HCT116 (cell line): ENCODE measurements at regions not wholly inside any gene's neighbourhood (a gene's known extent, or its start where the extent isn't known, plus 50 kb on each side); places are given as distances from the start of the nearest gene placed in this dataset.

Source experiments
- ATAC-seq: fragments of 200-7000 bp; cut with Tn5 transposase; 2 replicates; pipeline ENCODE4 v1.9.1; 2020; ENCODE audit warnings: mild to moderate bottlenecking, moderate library complexity
- BruUV-seq: library from RNA; stranded (reverse); fragments of 400-500 nt; replicated peaks from 2 replicates; lab custom pipeline; 2021; lab: Mats Ljungman, UMichigan
- CTCF ChIA-PET: fragments of 300-600 bp; sonication (Branson Sonifier 250); formaldehyde crosslinking; loops from one replicate; lab custom pipeline; 2021; ENCODE audit warnings: antibody characterized with exemption; lab: Charles Lee
- POLR2A ChIA-PET: fragments of 300-600, 350-600 bp; sonication (Branson Sonifier 250); formaldehyde crosslinking; loops from one replicate; lab custom pipeline; 2021; ENCODE audit warnings: antibody characterized with exemption; lab: Charles Lee
- RAD21 ChIA-PET, 2 experiments: fragments of 300-600 bp; sonication (Branson Sonifier 250); formaldehyde crosslinking; loops; one replicate each; lab custom pipeline; 2023; ENCODE audit warnings: low total read pairs in 2 of 2; ENCODE audit not compliant: uncharacterized antibody in 2 of 2, unreplicated experiment in 2 of 2, low non-redundant PET in 1 of 2; lab: Charles Lee
- DNase-seq: peaks from one replicate; pipeline ENCODE4 v3.0.0-alpha.2; 2010; ENCODE audit warnings: low read depth, low spot score
- H2AFZ ChIP-seq: fragments of 200-600 bp; shearing (Covaris generic), sonication (generic); 2 replicates; pipeline ENCODE4 v1.6.1; 2017; ENCODE audit warnings: low read depth, mixed run types, mixed read lengths, antibody characterized with exemption, low read length; ENCODE audit not compliant: poor library complexity, severe bottlenecking
- H3K27ac ChIP-seq: 2 replicates; pipeline ENCODE4 v1.5.1; 2012; ENCODE audit warnings: low read depth, low read length
- H3K27me3 ChIP-seq: fragments of 200-600 bp; sonication (generic); 2 replicates; pipeline ENCODE4 v1.6.1; 2016; ENCODE audit warnings: mixed run types, low read length, mixed read lengths; ENCODE audit not compliant: insufficient read depth
- H3K36me3 ChIP-seq, 2 experiments: fragments of 200-500 bp in 1 of 2; fragments of 200-600 bp in 1 of 2; sonication (Bioruptor generic) in 1 of 2; sonication (generic) in 1 of 2; 2 replicates each; pipeline versions ENCODE4 v1.5.1 to v1.6.1; 2014 to 2016; ENCODE audit warnings: low read length in 2 of 2, inconsistent platforms in 1 of 2, mixed read lengths in 1 of 2, mixed run types in 1 of 2; ENCODE audit not compliant: insufficient read depth in 2 of 2, control insufficient read depth in 1 of 2
- H3K4me1 ChIP-seq, 2 experiments: fragments of 200-600 bp in 1 of 2; sonication (generic) in 1 of 2; 2 replicates each; pipeline versions ENCODE4 v1.5.1 to v1.6.1; 2012 to 2017; ENCODE audit warnings: low read length in 2 of 2, inconsistent platforms in 1 of 2, mild to moderate bottlenecking in 1 of 2, mixed read lengths in 1 of 2, mixed run types in 1 of 2, moderate library complexity in 1 of 2; ENCODE audit not compliant: insufficient read depth in 2 of 2, control insufficient read depth in 1 of 2
- H3K4me2 ChIP-seq: fragments of 200-600 bp; sonication (generic); 2 replicates; pipeline ENCODE4 v1.6.1; 2017; ENCODE audit warnings: mixed run types, low read length, mixed read lengths
- H3K4me3 ChIP-seq, 2 experiments: fragments of 200-600 bp in 1 of 2; sonication (generic) in 1 of 2; replicated peaks in 1 of 2; 2 replicates each; pipeline ENCODE4 v1.5.1; 2011 to 2016; ENCODE audit warnings: low read length in 2 of 2, control low read depth in 1 of 2, low read depth in 1 of 2, mild to moderate bottlenecking in 1 of 2, mixed read lengths in 1 of 2, mixed run types in 1 of 2
- H3K79me2 ChIP-seq: fragments of 200-600 bp; sonication (generic); 2 replicates; pipeline ENCODE4 v1.6.1; 2017; ENCODE audit warnings: mild to moderate bottlenecking, mixed run types, low read length, moderate library complexity, mixed read lengths; ENCODE audit not compliant: insufficient read depth
- H3K9ac ChIP-seq: fragments of 200-600 bp; sonication (generic); 2 replicates; pipeline ENCODE4 v1.6.1; 2016; ENCODE audit warnings: low read length, mixed read lengths
- H3K9me2 ChIP-seq: fragments of 200-600 bp; sonication (generic), shearing (Covaris generic); 2 replicates; pipeline ENCODE4 v1.6.1; 2017; ENCODE audit warnings: mixed run types, mild to moderate bottlenecking, moderate library complexity; ENCODE audit not compliant: insufficient read depth
- H3K9me3 ChIP-seq, 2 experiments: fragments of 200-500 bp in 1 of 2; fragments of 200-600 bp in 1 of 2; sonication (Bioruptor generic) in 1 of 2; sonication (generic) in 1 of 2; 2 replicates each; pipeline ENCODE4 v1.6.1; 2014 to 2017; ENCODE audit warnings: low read length in 2 of 2, mixed read lengths in 2 of 2, inconsistent platforms in 1 of 2, low read depth in 1 of 2, mild to moderate bottlenecking in 1 of 2, mixed run types in 1 of 2, moderate library complexity in 1 of 2; ENCODE audit not compliant: control insufficient read depth in 1 of 2, insufficient read depth in 1 of 2
- H4K20me1 ChIP-seq: fragments of 200-600 bp; sonication (generic), shearing (Covaris generic); 2 replicates; pipeline ENCODE4 v1.6.1; 2017; ENCODE audit warnings: mixed run types, mild to moderate bottlenecking, moderate library complexity; ENCODE audit not compliant: insufficient read depth
- CBX3 ChIP-seq: IDR thresholded peaks from 2 replicates; pipeline ENCODE4 v1.6.1; 2012; ENCODE audit warnings: low read depth
- EZH2 ChIP-seq: fragments of 200-600 bp; sonication (generic); IDR thresholded peaks from 2 replicates; pipeline ENCODE4 v1.6.1; 2017; ENCODE audit warnings: antibody characterized with exemption, mixed run types
- FOSL1 ChIP-seq: IDR thresholded peaks from 2 replicates; pipeline ENCODE4 v1.6.1; 2012; ENCODE audit warnings: low read depth
- SRF ChIP-seq: IDR thresholded peaks from 2 replicates; pipeline ENCODE4 v1.6.1; 2012; ENCODE audit warnings: low read depth
- TCF7L2 ChIP-seq: IDR thresholded peaks from 2 replicates; pipeline ENCODE4 v1.7.0; 2011; ENCODE audit warnings: borderline replicate concordance, inconsistent platforms; ENCODE audit not compliant: insufficient read depth, insufficient read length; ENCODE audit errors: extremely low read depth
- ZFX ChIP-seq: fragments of 450-650 bp; IDR thresholded peaks from 2 replicates; pipeline ENCODE4 v1.6.1; 2017
- intact Hi-C: fragments of 100-400 bp; cut with micrococcal nuclease; formaldehyde crosslinking; loops from 2 replicates; pipeline ENCODE4 v1.10.0; 2022
- TF ChIP-seq, protein P1 (sequence below): IDR thresholded peaks from 2 replicates; pipeline ENCODE4 v1.6.1; 2012; ENCODE audit warnings: low read depth
- TF ChIP-seq, protein P2 (sequence below): IDR thresholded peaks from 2 replicates; pipeline ENCODE4 v1.6.1; 2012

DNA sequence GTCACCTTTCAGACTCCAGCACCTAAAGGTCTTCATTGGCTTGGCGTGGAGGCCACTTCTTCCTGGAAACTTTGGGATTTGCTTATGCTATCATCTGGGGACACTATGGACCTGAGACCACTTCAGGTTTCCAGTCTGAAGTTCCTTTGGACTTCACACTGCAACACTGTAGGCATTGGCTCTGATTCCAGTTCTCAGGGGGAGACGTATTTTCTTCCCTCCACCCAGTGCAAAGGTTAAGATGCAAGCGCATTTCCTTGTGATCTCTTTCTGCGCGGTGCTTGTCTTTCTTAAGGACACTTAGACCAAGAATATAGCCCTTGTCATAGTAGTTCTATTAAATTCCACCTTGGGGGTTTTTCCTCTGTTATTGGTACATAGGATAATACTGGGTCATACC, 299.8 kb downstream of the TSHZ3 start:
- peaks cover under 1 to 22% of the 10 kb centered on the region in 2 experiments; a peak in 2 of 4 replicates for H3K9me3 ChIP-seq
- H3K4me1 ChIP-seq = no peaks in the 10 kb centered on the region
- no peak for ATAC-seq
- no peaks in the 10 kb centered on the region for H4K20me1 ChIP-seq
- no peak overlapping the region for H3K4me2 ChIP-seq
- no peak overlapping the region for H3K4me3 ChIP-seq
- POLR2A ChIA-PET = no interaction called here
- CTCF ChIA-PET = no interaction called here
- RAD21 ChIA-PET = no interaction called here
- no peak overlapping the region for H3K9ac ChIP-seq
- BruUV-seq = no TSS peak
- TF ChIP-seq, protein P1, sequence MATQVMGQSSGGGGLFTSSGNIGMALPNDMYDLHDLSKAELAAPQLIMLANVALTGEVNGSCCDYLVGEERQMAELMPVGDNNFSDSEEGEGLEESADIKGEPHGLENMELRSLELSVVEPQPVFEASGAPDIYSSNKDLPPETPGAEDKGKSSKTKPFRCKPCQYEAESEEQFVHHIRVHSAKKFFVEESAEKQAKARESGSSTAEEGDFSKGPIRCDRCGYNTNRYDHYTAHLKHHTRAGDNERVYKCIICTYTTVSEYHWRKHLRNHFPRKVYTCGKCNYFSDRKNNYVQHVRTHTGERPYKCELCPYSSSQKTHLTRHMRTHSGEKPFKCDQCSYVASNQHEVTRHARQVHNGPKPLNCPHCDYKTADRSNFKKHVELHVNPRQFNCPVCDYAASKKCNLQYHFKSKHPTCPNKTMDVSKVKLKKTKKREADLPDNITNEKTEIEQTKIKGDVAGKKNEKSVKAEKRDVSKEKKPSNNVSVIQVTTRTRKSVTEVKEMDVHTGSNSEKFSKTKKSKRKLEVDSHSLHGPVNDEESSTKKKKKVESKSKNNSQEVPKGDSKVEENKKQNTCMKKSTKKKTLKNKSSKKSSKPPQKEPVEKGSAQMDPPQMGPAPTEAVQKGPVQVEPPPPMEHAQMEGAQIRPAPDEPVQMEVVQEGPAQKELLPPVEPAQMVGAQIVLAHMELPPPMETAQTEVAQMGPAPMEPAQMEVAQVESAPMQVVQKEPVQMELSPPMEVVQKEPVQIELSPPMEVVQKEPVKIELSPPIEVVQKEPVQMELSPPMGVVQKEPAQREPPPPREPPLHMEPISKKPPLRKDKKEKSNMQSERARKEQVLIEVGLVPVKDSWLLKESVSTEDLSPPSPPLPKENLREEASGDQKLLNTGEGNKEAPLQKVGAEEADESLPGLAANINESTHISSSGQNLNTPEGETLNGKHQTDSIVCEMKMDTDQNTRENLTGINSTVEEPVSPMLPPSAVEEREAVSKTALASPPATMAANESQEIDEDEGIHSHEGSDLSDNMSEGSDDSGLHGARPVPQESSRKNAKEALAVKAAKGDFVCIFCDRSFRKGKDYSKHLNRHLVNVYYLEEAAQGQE = no peak
- no peak for TF ChIP-seq FOSL1
- no peak for TF ChIP-seq TCF7L2
- TF ChIP-seq ZFX = no peak
- no peak for TF ChIP-seq EZH2
- TF ChIP-seq, protein P2, sequence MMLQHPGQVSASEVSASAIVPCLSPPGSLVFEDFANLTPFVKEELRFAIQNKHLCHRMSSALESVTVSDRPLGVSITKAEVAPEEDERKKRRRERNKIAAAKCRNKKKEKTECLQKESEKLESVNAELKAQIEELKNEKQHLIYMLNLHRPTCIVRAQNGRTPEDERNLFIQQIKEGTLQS = no peak
- no peak for TF ChIP-seq SRF
- TF ChIP-seq CBX3 = no peak
- intact Hi-C loops = no loop called here
- H2AFZ ChIP-seq = no peak overlapping the region
- H3K27ac ChIP-seq = no peak overlapping the region
- H3K79me2 ChIP-seq = no peaks in the 10 kb centered on the region
- no peaks in the 10 kb centered on the region for H3K27me3 ChIP-seq
- H3K9me2 ChIP-seq = no peaks in the 10 kb centered on the region
- H3K36me3 ChIP-seq = no peaks in the 10 kb centered on the region
- DNase-seq = no peak
